Stomach (tissue), 8 donors: ENCODE measurements at regions not wholly inside any gene's neighbourhood (a gene's known extent, or its start where the extent isn't known, plus 50 kb on each side); places are given as distances from the start of the nearest gene placed in this dataset.
"Not testable (repeated sequence)": the region's sequence is repeated elsewhere in the genome, so short reads cannot be mapped to it uniquely, and the experiment has no call there.

Experiments
- DNase-seq, 2 donors: peaks; one replicate each; pipeline versions ENCODE4 v3.0.0 to v3.0.0-alpha.2; 2013 to 2019
- H3K27ac ChIP-seq, 5 donors: fragments of 200-600 bp in 4 of 5; sonication (generic) in 4 of 5; one replicate each; pipeline ENCODE4 v1.5.1; 2013 to 2019; ENCODE audit warnings: mild to moderate bottlenecking in 1 of 5, moderate library complexity in 1 of 5
- H3K27me3 ChIP-seq, 3 donors: fragments of 200-600 bp; sonication (generic); one replicate each; pipeline ENCODE4 v1.5.1; 2017 to 2019; ENCODE audit warnings: mixed run types in 1 of 3
- H3K36me3 ChIP-seq, 4 donors: fragments of 200-600 bp; sonication (generic); 1 replicate in 3 of 4; 2 replicates in 1 of 4; pipeline ENCODE4 v1.5.1; 2016 to 2019
- H3K4me1 ChIP-seq, 4 donors: fragments of 200-600 bp; sonication (generic); one replicate each; pipeline ENCODE4 v1.5.1; 2016 to 2019
- H3K4me3 ChIP-seq, 4 donors: fragments of 200-600 bp; sonication (generic) in 3 of 4; one replicate each; pipeline ENCODE4 v1.5.1; 2016 to 2019; ENCODE audit warnings: mild to moderate bottlenecking in 1 of 4
- H3K9me3 ChIP-seq, 4 donors: fragments of 200-600 bp; sonication (generic); one replicate each; pipeline ENCODE4 v1.5.1; 2016 to 2019
- CTCF ChIP-seq, 7 experiments: fragments of 450-650 bp in 4 of 7; fragments of 200-600 bp in 3 of 7; sonication (generic) in 3 of 7; IDR thresholded peaks; one replicate each; pipeline ENCODE4 v1.5.1; 2016 to 2019; ENCODE audit warnings: antibody characterized with exemption in 7 of 7, control low read depth in 2 of 7, mild to moderate bottlenecking in 1 of 7
- EP300 ChIP-seq: sonication (generic); formaldehyde crosslinking; IDR thresholded peaks from one replicate; pipeline ENCODE4 v1.6.1; 2017; ENCODE audit warnings: antibody characterized with exemption
- POLR2A ChIP-seq, 4 donors: fragments of 450-650 bp; IDR thresholded peaks; one replicate each; pipeline ENCODE4 v1.6.1; 2016; ENCODE audit warnings: antibody characterized with exemption in 4 of 4, control low read depth in 2 of 4, mild to moderate bottlenecking in 1 of 4, moderate library complexity in 1 of 4
- POLR2AphosphoS5 ChIP-seq, 3 donors: sonication (generic); formaldehyde crosslinking; IDR thresholded peaks; one replicate each; pipeline ENCODE4 v1.6.1; 2016; ENCODE audit warnings: antibody characterized with exemption in 3 of 3
- WGBS, 5 donors: extraction: QIAGEN DNeasy Blood & Tissue Kit in 3 of 5; methylation state at CpG; one replicate each; pipeline versions ENCODE4 v1.1.5 to v1.1.7; 2013 to 2018; 5-methylcytosine and 5-hydroxymethylcytosine counted together
- intact Hi-C: fragments of 100-400 bp; cut with DNase I; formaldehyde crosslinking; loops from one replicate; pipeline ENCODE4 v1.15.1; 2023; ENCODE audit warnings: low total_unique reads
- donor health status: healthy with polysubstance abuse.
- donor health status: Bipolar disorder and iron deficiency.
- donor health status: healthy.

GRCh38 chrX:110920991-110921390 is 125.4 kb upstream of the CHRDL1 start:
- H3K9me3 ChIP-seq: no peaks in the 10 kb centered on the region
- no peaks in the 10 kb centered on the region for H3K4me1 ChIP-seq
- no peaks in the 10 kb centered on the region for H3K36me3 ChIP-seq
- intact Hi-C loops: no loop called here
- H3K27ac ChIP-seq: no peak overlapping the region
- DNase-seq: no peak
- H3K27me3 ChIP-seq: no peaks in the 10 kb centered on the region
- TF ChIP-seq POLR2A (IDR thresholded peaks at IDR 0.05) (no peak), CTCF (IDR thresholded peaks at IDR 0.05) (no peak), POLR2AphosphoS5 (IDR thresholded peaks at IDR 0.05) (no peak)
- H3K4me3 ChIP-seq: no peak overlapping the region
- WGBS, 5 donors: 46 to 77% (median 58%) methylated on average over 2 to 3 of the region's 3 CpGs

- no peak overlapping the region for H3K27ac ChIP-seq
- no peaks in the 10 kb centered on the region for H3K4me1 ChIP-seq
- no peaks in the 10 kb centered on the region for H3K36me3 ChIP-seq
- DNase-seq: no peak
- H3K9me3 ChIP-seq: no peaks in the 10 kb centered on the region
- no peak overlapping the region for H3K4me3 ChIP-seq
- no peaks in the 10 kb centered on the region for H3K27me3 ChIP-seq
- intact Hi-C loops: no loop called here
- no peak for TF ChIP-seq CTCF (IDR thresholded peaks at IDR 0.05)
Observed at GRCh38 chrX:110915570-110915969, 120.0 kb upstream of the CHRDL1 start.

GRCh38 chrX:110915111-110915510 is 119.5 kb upstream of the CHRDL1 start:
- Histone ChIP-seq H3K27me3 (no peaks in the 10 kb centered on the region), H3K4me1 (no peaks in the 10 kb centered on the region), H3K36me3 (no peaks in the 10 kb centered on the region), H3K4me3 (no peak overlapping the region), H3K9me3 (no peaks in the 10 kb centered on the region), H3K27ac (no peak overlapping the region)
- intact Hi-C loops: no loop called here
- TF ChIP-seq EP300 (no peak), POLR2AphosphoS5 (IDR thresholded peaks at IDR 0.05) (no peak), POLR2A (IDR thresholded peaks at IDR 0.05) (no peak), CTCF (IDR thresholded peaks at IDR 0.05) (no peak)
- no peak for DNase-seq
- 52 to 87% (median 70%) methylated on average over 3 of the region's 3 CpGs for WGBS, 5 donors

- no peaks in the 10 kb centered on the region for H3K4me1 ChIP-seq
- WGBS, 5 donors: 8 to 59% (median 38%) methylated on average over 1 of the region's 1 CpG
- no peak for DNase-seq
- intact Hi-C loops: no loop called here
- no peak overlapping the region for H3K4me3 ChIP-seq
- H3K27ac ChIP-seq: no peak overlapping the region
- H3K27me3 ChIP-seq: no peaks in the 10 kb centered on the region
- no peaks in the 10 kb centered on the region for H3K9me3 ChIP-seq
- H3K36me3 ChIP-seq: no peaks in the 10 kb centered on the region
- TF ChIP-seq EP300 (no peak), CTCF (IDR thresholded peaks at IDR 0.05) (no peak), POLR2A (IDR thresholded peaks at IDR 0.05) (no peak), POLR2AphosphoS5 (IDR thresholded peaks at IDR 0.05) (no peak)
Observed at GRCh38 chrX:110914281-110914680, 118.7 kb upstream of the CHRDL1 start.

GRCh38 chrX:110904747-110905146 is 109.1 kb upstream of the CHRDL1 start:
- peaks cover 0 to 30% (median 11%) of the 10 kb centered on the region in 4 donors for H3K9me3 ChIP-seq
- intact Hi-C loops, H3K4me3 ChIP-seq, H3K27ac ChIP-seq, H3K4me1 ChIP-seq, DNase-seq, H3K36me3 ChIP-seq: not testable (repeated sequence)
- H3K27me3 ChIP-seq: peaks cover 0 to 10% (median 0%) of the 10 kb centered on the region in 3 donors
